ENCODE measurements at regions not wholly inside any gene's neighbourhood (a gene's known extent, or its start where the extent isn't known, plus 50 kb on each side); places are given as distances from the start of the nearest gene placed in this dataset.

- FAIRE-seq (no peak), ATAC-seq (no peak), DNase-seq (ENCODE audit: low read depth, low spot score) (no peak)
- no peak overlapping the region for H2AFZ ChIP-seq (ENCODE audit: control insufficient read depth, low read depth, low read length)
- no peaks in the 10 kb centered on the region for H3K4me1 ChIP-seq (ENCODE audit: control insufficient read depth, insufficient read depth, low read length)
- H3K4me2 ChIP-seq (ENCODE audit: control insufficient read depth, insufficient read depth), result no peak overlapping the region
- H3K79me2 ChIP-seq (ENCODE audit: control insufficient read depth, insufficient read depth, low read length), result no peaks in the 10 kb centered on the region
- no TSS peak for BruUV-seq (replicated peaks)
- no peak overlapping the region for H3K4me3 ChIP-seq
- H3K27ac ChIP-seq (ENCODE audit: control insufficient read depth, insufficient read depth), result no peak overlapping the region
- H4K20me1 ChIP-seq (ENCODE audit: control insufficient read depth, insufficient read depth), result no peaks in the 10 kb centered on the region
- H3K36me3 ChIP-seq (ENCODE audit: control insufficient read depth in 2 of 2, insufficient read depth in 2 of 2, low read length in 1 of 2), result no peaks in the 10 kb centered on the region
- no peaks in the 10 kb centered on the region for H3K27me3 ChIP-seq (replicated peaks in 1 of 2; ENCODE audit: control insufficient read depth in 2 of 2, insufficient read depth in 2 of 2, low read length in 1 of 2)
- RAD21 ChIA-PET (ENCODE audit: unreplicated experiment), result interaction anchor here (0.9 kb wide), 1 partner anchor 15 kb away, joined by 3 read pairs; no protein-coding TSS in a partner anchor
- no peak overlapping the region for H3K9ac ChIP-seq (ENCODE audit: control insufficient read depth, insufficient read depth, low read length)
- H3K9me3 ChIP-seq (replicated peaks; ENCODE audit: control insufficient read depth, insufficient read depth, low read length), result no peaks in the 10 kb centered on the region
- 9% methylated on average over 4 of the region's 4 CpGs for WGBS (ENCODE audit: insufficient coverage, insufficient replicate concordance, low lambda C conversion rate, missing lambda C conversion rate)
- CTCF ChIA-PET, result interaction anchor here (0.5 to 1.0 kb wide), 2 partner anchors 23 to 219 kb away, joined by 3 read pairs; no protein-coding TSS in a partner anchor
- POLR2A ChIA-PET, result no interaction called here
- TF ChIP-seq SREBF2 (IDR thresholded peaks at IDR 0.05; ENCODE audit: low read length), result no peak
- no peak for TF ChIP-seq NFYA (IDR thresholded peaks at IDR 0.05; ENCODE audit: borderline replicate concordance, low read depth, low read length)
- no peak for TF ChIP-seq HDAC2 (IDR thresholded peaks at IDR 0.05)
- TF ChIP-seq EGR1 (IDR thresholded peaks at IDR 0.05; ENCODE audit: borderline replicate concordance in 1 of 2, low read depth in 2 of 2, low read length in 2 of 2), result no peak
- no peak for TF ChIP-seq NR2F1 (conservative IDR thresholded peaks at IDR 0.05)
- TF ChIP-seq EED (IDR thresholded peaks at IDR 0.05; ENCODE audit: low read depth), result no peak
- no peak for TF ChIP-seq NRF1 (conservative IDR thresholded peaks at IDR 0.05; ENCODE audit: low read depth, low read length)
- no peak for TF ChIP-seq PML (IDR thresholded peaks at IDR 0.05; ENCODE audit: low read length)
- TF ChIP-seq NFXL1 (IDR thresholded peaks at IDR 0.05; ENCODE audit: borderline replicate concordance), result no peak
- no peak for TF ChIP-seq CUX1 (IDR thresholded peaks at IDR 0.05; ENCODE audit: insufficient replicate concordance, low read depth, low read length)
- TF ChIP-seq DPF2 (IDR thresholded peaks at IDR 0.05), result no peak
- no peak for TF ChIP-seq ZNF207 (IDR thresholded peaks at IDR 0.05; ENCODE audit: borderline replicate concordance)
- no peak for TF ChIP-seq STAT1 (conservative IDR thresholded peaks at IDR 0.05)
- no peak for TF ChIP-seq JUND (IDR thresholded peaks at IDR 0.05; ENCODE audit: low read depth, low read length)
- no peak for TF ChIP-seq TCF3 (IDR thresholded peaks at IDR 0.05; ENCODE audit: borderline replicate concordance, insufficient read depth, low read depth, low read length)
- TF ChIP-seq ETV6 (conservative IDR thresholded peaks at IDR 0.05 in 1 of 2, IDR thresholded peaks at IDR 0.05 in 1 of 2; ENCODE audit: borderline replicate concordance in 1 of 2, low read depth in 1 of 2), result no peak
- no peak for TF ChIP-seq ZBTB33 (IDR thresholded peaks at IDR 0.05)
- no peak for TF ChIP-seq MAX (IDR thresholded peaks at IDR 0.05; ENCODE audit: low read depth, low read length)
- in situ Hi-C loops (cut with MboI) (no loop called here), intact Hi-C loops (cut with micrococcal nuclease; ENCODE audit: unreplicated experiment) (no loop called here)
- SMC1A ChIA-PET (ENCODE audit: uncharacterized antibody, unreplicated experiment), result interaction anchor here (1.0 to 1.1 kb wide), 2 partner anchors 10 to 12 kb away, joined by 3 read pairs; no protein-coding TSS in a partner anchor
These were observed 269.4 kb upstream of the LRATD1 start for GRCh38 chr2:14363137-14363536.
